ENCODE measurements at regions not wholly inside any gene's neighbourhood (a gene's known extent, or its start where the extent isn't known, plus 50 kb on each side); places are given as distances from the start of the nearest gene placed in this dataset.
"Not testable (repeated sequence)": the region's sequence is repeated elsewhere in the genome, so short reads cannot be mapped to it uniquely, and the experiment has no call there.

DNA sequence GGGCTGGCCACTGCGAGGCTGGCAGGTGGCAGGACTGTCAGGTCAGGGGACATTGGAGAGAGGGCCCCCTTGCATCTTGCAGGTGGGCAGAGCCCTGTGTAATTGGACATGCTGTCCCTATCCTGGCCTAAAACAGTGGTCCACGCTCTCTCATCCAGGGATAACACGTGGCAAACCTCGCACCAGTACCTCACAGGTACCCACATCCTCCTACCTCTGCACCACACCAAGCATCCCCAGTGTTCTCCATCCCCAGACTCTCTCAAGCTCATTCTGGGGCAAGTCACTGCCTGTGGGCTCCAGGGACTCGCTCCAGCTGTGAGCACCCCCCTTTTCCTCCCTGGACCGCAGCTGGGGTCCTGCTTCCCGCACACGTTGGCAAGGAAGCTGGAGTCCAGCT lies 212.3 kb upstream of the LRRC61 start:
- not testable (repeated sequence) for DNase-seq

DNA sequence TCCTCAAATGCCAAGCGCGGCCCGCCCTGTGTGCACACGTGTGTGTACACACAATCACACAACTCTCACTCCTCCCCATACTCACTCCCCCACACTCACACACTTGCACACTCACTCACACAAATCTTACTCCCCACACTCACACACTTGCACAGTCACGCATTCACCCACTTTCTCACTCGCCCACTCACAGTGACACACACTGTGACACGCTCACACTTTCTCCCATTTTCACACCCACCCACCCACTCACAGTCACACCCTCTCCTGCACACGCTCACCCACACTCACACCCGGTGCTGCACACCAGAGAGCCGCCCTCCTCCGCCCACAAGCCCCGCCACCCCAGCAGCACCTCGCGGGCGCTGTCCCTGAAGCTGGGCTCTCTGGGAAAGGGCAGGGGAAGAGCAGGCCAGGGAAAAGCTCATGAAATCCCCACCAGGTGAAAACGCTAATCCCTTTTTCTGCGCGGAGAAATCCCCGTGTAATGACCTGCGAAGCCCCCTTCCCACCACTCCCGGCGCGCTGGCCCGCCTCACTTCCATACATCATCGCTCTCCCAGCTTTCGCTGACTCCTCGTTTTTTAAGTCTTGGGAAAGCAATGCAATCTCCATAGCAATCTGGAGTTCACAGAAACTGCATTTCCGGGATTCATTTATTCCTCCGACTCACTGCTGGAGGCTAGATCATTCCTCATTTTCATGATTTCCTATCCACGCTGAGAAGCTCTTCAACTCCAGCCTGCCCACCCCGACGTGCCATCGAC lies 211.6 kb upstream of the LRRC61 start:
- DNase-seq = not testable (repeated sequence)

DNA sequence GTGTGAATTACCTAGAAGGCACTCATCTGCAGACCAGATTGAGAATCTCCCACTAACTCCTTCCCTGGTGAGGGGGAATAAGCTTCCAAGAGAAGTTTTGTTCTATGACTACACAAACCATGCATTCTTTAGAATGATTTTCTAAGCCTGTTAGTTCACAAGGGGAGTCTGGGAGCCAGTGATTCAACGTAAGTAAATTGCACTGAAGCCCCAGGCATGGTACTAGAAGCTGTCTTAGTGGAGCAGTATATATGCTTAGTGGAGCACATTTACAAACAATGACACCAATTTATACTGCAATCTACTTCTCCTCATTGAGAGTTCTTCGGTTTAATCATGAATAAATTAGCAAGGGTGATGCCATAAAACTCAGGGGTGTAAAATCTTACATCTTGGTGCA lies 209.9 kb upstream of the LRRC61 start:
- not testable (repeated sequence) for DNase-seq

DNA sequence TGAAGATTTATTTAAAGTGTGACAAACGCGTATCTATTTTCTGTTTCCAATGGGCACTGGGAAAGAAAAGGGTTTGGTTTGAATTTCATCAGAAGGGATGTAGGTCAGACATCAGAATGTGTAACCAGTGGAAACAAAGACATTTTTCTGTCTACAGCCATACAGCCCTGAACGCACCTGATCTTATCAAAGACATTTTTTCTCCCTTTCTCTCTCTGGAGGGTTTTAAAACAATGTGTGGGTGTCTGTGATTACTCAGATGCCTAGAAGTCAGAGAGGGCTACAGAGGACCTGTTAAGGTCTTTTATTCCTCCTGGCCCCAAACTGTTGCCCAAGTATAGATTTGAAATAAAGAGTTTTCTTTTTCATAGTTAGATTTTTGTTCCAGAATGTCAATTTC lies 208.6 kb upstream of the LRRC61 start:
- not testable (repeated sequence) for DNase-seq

DNA sequence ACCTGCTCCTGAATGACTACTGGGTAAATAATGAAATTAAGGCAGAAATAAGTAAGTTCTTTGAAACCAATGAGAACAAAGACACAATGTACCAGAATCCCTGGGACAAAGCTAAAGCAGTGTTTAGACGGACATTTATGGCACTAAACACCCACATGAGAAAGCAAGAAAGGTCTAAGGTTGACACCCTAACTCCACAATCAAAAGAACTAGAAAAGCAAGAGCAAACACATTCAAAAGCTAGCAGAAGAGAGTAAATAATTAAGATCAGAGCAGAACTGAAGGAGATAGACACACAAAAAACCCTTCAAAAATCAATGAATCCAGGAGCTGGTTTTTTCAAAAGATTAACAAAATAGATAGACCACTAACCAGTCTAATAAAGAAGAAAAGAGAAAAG lies 203.2 kb upstream of the LRRC61 start:
- not testable (repeated sequence) for DNase-seq

DNA sequence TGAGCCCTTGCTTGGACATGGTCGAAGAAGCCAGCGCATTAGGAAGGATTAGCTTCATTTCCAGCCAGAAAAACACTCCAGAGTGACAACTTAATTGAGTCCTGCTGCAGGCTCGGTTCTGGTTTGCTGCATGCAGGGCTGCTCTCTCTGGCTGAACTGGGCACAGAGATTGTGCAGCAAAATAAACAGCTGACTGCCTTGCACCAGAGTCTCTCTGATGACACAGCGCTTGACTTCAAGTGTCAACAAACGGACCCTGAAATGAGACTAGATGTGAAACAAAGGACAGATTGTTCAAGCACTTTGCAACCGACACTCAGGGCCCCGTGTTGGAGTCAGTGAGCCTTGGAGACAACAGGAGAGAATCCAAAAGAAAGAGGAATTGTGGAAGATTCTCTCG lies 197.3 kb upstream of the LRRC61 start:
- not testable (repeated sequence) for DNase-seq

DNA sequence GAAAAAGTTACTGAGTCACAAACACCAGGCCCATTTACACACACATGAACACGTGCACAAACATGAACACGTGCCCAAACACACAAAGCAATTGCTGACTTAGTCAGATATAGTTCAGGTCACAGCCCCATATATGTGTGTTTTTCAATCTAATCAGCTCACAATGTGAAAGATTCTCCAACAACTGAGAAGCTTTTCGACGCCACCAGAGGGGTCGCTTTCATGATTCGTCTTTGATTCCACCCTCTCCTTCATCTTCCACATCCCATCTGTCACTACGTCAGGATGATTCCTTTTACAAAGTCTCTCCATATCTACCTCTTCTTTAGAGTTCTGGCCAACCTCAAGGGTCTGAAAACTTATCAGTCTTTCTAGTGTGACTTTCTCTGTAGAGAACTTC lies 188.7 kb upstream of the LRRC61 start:
- DNase-seq = not testable (repeated sequence)

DNA sequence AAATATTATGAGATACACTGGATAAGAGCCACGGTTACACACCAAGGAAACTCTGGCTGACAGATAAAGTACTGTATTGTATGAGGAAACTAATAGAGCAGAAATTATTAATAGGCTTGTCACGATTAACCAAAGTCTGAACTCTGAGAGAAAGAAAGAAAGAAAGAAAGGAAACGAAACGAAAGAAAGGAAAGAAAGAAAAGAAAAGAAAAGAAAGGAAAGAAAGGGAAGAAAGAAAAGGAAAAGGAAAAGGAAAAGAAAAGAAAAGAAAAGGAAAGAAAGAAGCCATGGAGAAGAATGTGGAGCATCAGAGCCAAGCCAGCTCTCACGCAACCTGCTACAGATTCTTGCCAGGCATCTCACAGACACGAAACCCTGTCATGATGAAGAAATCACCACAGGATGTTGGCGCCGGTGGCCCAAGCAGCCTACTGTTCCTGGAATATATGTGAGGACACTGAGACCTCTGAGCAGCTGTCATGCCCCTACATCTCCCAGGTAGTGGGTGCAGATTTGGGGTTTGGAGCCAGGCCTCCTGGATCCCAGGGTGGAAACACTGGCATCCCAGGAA lies 187.4 kb upstream of the LRRC61 start:
- not testable (repeated sequence) for DNase-seq

DNA sequence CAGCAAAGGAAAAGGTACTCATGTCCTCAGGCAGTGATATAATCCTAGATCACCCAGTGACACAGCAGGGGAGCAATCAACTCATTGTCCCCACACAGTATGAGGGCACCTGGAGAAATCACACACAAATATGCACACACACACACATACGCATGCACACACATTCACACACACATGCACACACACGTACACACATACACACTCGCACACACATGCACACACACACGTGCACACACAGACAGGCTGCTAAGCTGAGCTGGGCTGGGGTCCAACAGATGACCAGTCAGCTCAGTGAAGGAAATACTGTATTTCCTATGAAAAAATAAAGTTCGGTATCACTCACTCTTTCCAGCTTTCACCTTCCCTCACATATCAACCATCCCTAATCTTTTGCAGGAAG lies 183.3 kb upstream of the LRRC61 start:
- DNase-seq = not testable (repeated sequence)

DNA sequence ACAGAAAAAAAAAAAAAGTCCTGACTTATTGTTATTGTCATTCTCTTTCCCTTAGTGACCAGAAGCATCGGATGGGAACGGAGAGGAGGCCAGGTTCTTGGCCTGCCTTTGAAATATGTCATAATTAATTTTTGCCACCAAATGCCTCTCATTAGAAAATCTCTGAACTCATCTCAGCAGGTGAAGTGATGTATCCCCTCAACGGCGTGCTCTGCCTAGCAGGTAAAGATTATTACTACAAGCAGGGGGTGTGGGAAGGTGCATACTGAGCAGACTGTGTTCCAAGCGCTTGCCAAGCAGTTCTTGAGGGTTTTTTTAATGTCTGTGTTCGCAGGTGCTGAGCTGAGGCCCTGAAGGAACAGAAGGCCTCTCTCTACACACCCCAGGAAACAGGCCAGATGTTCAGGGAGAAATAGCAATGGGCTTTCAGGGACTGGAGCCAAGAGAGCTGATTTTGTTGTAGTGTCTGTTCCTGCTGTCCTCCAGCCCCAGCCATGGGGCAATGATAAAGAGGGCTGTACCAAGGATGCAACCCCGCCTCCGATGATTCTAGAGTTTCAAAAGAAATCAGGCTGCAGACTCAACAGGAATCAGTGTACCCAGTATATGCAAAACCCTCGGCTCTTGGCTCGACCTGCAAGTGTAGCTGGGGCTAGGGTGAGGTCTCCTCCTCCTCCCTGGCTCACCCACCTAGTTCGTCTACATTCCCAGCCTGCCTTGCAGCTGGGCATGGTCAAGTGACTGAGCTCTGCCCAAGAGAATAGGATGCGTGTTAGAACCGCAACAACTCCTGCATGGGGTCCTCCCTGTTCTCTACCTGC lies 181.4 kb upstream of the LRRC61 start:
- not testable (repeated sequence) for DNase-seq

DNA sequence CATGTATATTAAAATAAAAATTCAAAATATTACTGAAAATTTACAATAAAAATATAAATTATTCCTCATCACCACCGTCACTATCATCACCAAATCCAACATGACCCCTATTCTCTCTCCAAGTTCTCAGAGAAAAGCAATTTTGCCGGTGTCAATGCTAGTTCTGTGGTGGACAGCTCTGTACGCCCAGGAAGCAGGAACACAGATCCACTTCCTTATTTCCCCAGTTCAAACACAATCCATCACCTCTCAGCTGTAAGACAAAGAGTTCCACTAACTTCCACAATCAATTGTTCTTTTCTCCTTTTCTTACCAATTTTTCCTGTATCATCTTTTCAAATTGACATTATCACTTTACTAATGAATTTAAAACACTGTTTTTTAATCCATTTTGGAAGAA lies 177.0 kb upstream of the LRRC61 start:
- DNase-seq = not testable (repeated sequence)

DNA sequence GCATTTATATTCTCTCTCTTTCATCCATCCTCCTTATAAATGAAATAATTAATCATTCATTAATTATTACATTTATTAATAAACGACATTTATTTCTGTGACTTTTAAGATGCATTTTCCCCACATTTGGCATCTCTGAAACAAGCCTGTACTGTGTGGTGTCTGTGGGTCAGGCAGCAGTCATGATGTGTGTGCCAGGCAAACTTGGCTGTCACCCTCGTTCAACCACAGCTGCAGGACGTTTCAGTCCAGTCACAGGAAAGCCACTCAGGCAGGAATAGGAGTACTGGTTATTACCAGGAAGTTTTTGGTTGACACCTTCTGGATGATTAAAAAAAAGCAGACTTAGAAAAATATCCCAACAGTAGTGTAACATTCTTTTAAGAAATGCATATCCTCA lies 175.6 kb upstream of the LRRC61 start:
- not testable (repeated sequence) for DNase-seq

DNA sequence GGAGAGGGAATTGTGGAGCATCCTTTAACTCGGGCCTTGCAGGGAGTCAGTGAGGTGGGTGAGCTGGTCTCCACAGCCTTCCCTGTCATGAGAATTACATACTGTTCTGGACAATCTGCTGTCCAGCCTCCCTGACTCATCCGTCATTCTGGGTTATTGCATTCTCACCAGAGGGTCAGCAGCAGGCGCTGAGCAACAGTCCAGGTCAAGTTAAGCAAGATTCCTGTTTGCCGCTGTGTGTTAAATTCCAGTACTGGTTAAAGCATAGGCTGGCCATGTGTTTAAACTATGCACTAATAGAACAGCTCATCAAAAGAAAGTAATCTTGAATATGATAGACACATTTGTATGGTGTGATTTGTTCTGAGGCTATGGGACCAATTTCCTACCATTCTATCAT lies 167.1 kb upstream of the LRRC61 start:
- DNase-seq = not testable (repeated sequence)

DNA sequence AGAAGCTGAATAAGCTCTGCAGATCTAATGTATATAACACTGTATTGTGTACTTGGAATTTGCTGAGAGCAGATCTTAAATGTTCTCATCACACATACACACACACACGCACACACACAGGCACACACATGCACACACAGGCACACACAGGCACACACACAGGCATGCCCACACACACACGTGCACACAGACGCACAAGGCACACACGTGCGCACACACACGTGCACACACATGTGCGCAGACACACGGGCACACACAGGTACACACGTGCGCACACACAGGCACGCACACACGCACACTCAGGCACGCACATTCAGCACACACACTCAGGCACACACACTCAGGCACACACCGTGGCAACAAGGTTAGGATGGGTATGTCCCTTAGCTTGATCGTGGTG lies 164.5 kb upstream of the LRRC61 start:
- DNase-seq = not testable (repeated sequence)

DNA sequence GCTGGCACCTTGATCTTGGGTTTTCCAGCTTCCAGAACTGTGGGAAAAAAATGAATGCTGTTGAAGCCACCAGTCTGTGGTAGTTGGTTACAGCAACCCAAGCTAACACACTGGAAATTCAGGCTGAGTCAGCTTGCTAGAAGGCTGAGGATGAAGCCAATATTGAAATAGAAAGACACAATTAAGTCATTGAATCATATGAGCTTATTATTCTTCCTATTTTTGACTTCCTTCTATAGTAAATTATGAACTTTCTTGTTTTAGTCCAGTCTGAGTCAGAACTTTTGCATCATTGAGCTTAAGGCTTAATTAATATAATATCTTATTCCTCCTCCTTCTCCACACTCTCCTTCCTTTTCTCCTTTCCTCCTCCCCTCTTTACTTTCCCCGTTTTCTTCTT lies 153.6 kb upstream of the LRRC61 start:
- not testable (repeated sequence) for DNase-seq

DNA sequence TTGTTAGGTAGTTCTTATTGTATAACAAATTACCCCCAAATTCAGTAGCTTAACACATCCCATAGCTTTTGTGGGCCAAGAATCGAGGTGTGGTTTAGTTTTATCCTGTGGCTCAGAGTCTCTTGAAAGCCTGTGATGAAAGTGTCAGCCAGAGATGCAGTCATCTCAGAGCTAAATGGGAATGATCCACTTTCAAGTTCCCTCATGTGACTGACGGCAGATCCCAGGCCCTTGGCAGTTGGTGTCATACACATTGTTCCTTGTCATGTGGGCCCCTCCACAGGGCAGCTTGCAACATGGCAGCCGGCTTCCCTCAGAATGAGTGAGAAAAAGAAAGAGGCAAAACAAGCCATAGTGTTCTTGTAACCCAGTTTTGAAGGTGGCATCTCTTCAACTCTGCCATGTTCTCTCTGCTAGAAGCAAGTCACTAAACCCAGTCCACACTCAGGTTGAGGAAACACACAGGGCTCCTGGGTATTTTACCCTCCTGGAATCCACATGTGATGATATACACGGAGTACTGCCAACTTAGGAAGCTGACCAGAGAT lies 153.1 kb upstream of the LRRC61 start:
- DNase-seq = not testable (repeated sequence)

DNA sequence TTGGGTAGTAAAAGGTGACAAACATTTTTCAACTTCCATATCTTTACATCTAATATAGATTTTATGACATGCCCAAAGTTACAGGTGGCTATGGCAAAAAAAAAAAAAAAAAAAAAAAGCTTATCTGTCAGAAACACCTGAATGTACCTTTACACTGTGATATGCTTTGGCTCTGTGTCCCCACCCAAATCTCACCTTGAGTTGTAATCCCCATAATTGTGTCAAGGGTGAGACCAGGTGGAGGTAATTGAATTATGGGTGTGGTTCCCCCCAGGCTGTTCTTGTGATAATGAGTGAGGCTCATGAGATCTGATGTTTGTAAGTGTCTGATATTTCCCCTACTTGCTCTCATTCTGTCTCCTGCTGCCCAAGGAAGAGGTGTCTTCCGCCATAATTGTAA lies 139.6 kb upstream of the LRRC61 start:
- DNase-seq = not testable (repeated sequence)

DNA sequence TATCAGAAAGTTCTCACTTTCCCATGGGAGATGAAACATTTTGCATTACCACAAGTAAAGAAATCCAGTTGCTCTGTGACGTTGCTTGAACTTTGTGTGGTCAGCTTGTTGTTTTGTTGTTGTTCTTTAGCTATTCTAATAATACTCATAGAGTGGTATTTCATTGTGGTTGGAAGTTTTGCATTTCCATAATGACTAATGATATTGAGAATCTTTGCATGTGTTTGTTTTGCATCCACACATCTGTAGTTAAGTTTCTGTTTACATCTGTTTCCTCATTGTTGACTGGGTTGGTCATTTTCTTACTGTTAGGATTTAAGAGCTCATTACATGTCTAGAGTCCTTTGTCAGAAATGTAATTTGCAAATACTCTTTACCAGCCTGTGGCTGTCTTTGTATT lies 133.2 kb upstream of the LRRC61 start:
- DNase-seq = not testable (repeated sequence)

DNA sequence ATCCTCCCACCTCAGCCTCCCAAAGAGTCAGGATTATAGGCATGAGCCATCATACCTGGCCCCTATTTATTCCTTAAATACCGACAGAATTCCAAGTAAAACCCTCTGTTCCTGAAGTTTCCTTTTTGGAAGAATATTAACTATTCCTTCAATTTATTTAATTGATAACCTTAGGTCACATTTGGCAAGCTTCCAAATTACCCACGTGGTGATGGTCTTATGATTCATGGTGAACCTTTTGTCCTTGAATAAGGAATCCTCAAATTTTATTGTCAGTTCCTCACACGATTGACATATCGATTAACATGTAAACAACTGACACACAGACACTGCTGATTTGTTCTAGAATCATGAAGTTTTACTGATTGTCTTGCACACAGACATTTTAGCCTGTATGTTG lies 130.6 kb upstream of the LRRC61 start:
- DNase-seq = not testable (repeated sequence)

DNA sequence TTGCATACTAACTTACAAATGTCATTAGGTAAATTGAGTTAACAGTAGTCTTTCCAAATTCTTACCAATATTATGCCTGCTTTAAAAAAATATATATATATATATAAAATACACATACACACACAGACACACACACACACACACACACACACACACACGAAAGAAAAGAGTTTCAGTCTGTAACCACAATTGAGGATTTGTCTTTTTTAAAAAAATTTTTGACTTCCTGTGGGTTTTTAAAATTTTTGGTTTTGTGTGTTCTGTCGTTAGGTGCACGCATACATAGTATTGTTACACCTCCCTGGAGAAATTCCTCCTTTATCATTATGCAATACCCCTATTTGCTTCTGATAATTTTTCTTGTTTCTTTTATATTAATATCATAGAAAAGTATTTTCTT lies 129.3 kb upstream of the LRRC61 start:
- DNase-seq = peak; percentile 29
